GM18909 (cell line): ENCODE measurements at regions not wholly inside any gene's neighbourhood (a gene's known extent, or its start where the extent isn't known, plus 50 kb on each side); places are given as distances from the start of the nearest gene placed in this dataset.
"Not testable (repeated sequence)": the region's sequence is repeated elsewhere in the genome, so short reads cannot be mapped to it uniquely, and the experiment has no call there.

Experiments
- ATAC-seq: cut with Tn5 transposase; IDR thresholded peaks from one replicate; pipeline ENCODE4 v1.9.1; 2021; ENCODE audit warnings: mild to moderate bottlenecking; ENCODE audit not compliant: unreplicated experiment, poor library complexity

DNA sequence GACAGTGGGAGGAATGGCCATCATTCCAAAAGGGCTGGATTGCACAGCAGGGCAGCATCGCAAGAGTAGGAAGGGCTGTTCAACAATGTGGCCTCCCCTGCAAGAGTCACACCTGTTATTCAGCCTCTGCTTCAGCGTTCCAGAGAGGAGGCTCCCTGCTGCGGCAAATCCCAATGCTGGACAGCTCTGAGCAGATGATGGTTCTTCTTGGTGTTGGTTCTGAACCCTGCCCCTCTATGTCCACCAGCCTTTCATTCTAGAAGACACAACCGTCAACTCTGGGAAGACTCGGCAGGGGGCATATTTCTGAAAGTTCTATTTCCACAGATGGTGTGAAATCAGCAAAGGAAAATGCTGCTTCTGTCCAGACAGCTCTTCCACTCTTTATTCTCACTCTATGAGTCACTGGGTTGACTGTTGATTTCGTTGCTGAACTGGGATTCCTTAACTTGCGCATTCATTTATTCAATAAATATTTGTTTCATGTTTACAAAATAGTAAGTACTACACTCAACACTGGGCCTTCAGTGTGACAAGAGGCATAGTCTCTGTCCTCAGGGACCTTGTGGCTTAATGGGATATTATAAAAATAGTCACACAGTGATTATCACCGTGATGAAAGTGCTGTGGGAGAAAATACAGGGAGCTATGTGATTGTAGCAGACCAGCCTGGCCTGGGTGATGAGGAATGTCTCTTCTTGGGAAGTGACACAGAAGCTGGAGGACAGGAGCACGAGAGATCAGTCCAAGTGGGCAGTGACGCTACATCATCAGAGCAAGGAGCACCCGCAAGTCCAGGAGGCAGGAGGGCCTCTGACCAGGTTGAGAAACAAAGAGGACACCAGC, 260.3 kb downstream of the SIPA1L2 start:
- ATAC-seq = no peak

DNA sequence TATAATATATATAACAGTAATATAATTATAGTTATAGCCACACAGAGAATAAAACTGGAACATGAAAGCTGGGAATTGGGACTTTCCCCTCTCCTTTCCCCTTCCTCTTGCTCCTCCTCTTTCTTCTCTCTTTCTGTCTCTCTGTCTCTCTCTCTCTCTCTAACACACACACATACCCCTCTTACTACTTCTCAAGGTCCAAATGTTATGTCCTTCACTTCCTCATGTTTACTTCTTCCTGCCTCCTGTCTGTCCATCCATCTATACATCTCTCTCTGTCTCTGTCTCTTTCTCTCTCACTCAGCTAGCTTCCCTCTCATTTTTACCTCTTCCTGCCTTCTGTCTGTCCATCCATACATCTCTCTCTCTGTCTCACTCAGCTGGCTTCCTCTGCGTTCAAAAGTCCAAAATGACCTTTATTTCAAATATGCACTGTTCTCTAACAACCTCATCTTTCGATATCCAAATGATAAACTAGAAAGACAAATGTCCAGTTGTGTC, 261.1 kb downstream of the SIPA1L2 start:
- no peak for ATAC-seq

- ATAC-seq = no peak
These were observed 262.6 kb downstream of the SIPA1L2 start for GRCh38 chr1:232367293-232367692.

DNA sequence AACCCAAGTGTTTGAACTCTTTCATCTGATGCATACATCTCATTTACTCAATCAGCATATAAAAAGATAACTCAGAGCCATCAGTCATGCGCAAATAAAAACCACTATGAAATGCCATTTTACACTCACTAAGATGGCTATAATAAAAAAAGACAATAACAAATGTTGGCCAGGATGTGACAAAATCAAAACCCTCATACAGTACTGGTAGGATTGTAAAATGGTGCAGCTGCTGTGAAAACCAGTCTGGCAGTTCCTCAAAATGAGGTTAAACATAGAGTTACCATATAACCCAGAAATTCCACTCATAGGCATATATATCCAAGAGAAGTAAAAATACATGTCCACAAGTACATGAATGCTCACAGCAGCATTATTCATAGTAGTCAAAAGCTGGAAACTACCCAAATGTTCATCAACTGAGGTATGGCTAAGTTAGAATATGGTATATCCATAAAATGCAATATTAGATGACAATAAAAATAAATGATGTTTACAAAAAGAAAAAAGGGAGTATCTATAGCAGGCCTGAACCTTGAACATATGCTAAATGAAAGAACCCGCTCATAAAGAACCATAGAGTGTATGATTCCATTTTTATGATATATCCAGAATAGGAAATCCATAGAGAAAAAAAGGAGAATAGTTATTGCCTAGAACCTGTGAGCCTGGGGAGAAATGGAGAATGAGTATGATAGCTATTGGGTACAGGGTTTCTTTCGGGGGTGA, 265.1 kb downstream of the SIPA1L2 start:
- no peak for ATAC-seq

GRCh38 chr1:232363008-232363407, 266.9 kb downstream of the SIPA1L2 start:
- ATAC-seq = no peak

DNA sequence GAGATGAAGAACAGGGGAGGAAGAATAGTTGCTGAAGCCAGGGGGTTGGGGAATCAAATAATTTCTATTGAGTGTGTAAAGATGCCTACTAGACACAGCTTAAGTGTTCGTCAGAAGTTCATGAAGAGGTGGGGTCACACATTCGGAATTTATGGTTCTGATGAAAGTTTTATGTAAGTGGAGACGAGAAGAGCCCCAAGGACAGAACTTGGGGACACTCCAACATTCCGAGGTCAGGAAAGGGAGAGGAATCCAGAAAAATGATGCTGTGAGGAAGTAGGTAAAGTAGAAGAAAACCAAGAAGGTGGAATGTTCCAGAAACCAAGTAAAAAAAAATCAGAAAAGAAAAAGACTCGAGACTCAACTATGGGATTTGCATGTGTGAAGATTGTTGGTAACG, 272.5 kb downstream of the SIPA1L2 start:
- no peak for ATAC-seq

DNA sequence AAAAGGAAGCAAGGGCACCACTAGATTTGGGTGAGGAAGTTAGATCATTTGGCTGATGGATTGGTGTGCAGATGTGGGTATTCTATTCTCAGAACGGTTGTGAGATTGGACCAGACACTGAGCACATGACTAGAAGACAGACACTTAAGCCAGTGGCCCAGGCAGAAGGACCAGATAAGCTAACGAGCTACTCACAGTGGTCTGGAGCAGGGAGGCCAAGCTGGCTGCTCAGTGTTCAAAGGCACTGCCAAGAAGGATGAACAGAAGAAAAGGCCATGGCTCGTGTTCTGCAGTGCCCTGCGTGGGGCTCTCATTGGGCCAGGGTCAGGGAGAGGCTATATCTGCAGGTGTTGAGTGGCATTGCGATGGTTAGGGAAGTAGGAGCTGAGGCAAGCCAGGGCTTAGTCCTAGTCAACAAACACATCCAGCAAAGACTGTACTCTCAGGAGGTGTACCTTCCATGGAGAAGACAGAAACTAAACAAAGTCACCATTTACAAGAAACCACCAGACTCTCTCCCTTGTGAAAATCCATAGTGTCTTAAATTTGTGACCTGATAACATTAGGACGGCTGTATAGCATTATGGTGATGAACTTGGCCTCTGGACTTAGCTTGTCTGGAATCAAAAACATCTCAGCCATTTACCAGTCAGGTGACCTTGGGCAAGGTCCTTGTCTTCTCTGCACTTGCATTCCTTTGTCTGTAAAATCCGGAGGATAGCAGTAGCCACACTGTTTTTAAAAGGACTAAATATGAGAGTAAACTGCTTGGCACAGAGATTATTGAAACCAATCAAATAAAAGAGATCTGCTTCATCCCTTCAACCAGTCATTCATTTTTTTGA, 274.5 kb downstream of the SIPA1L2 start:
- ATAC-seq = no peak

DNA sequence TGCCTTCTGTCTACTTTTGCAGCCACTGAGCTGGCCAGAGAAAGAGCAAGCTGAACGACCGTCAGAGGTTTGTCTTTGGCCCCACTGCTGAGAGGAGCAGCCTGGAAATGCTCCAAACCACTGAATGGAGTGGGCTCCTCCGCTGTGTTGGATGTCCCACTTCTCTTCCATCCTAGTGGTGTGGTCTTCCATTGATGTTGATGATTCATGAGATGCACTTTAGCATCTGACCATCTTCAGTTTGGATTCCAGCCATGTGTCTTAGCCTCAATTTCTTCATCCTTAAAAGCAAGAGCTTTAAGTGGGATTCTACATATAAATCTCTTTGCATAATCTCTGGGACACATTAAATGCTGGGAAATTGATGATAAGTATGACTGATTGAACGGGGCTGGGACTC, 276.9 kb downstream of the SIPA1L2 start:
- no peak for ATAC-seq

GRCh38 chr1:232352366-232352765, 277.6 kb downstream of the SIPA1L2 start:
- no peak for ATAC-seq

DNA sequence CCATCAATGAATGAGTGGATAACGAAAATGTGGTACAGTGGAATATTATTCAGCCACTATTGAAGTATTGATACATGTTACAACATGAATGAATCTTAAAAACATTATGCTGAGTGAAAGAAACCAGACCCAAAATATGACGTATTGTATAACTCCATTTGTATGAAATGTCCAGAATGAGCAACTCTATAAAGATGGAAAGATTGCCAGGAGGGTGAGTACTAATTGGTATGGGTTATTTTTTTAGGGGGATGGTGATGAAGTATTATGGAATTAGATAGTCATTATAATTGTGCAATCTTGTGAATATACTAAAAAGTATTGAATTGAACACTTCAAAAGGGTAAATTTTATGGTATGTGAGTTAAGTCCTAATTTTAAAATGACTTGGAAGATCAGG, 278.6 kb downstream of the SIPA1L2 start:
- ATAC-seq = no peak

DNA sequence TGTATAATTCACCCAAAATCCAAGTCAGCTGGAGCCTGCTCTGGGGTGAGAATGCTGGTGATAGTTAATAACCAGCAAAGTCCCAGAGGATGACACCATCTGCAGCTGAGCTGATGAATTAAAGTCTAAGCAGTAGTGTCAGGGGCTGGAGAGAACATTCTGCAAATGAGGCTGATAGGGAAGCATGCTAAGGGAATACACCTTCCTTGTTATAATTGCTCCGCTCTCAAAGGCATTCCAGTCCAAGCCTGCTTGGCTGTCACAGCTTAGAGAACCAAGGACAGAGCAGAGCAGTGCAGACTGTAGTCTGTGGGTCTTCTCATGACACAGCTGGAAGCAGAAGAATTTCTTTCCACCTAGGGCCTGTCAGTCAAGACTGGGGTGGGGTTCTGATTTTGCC, 283.1 kb downstream of the SIPA1L2 start:
- ATAC-seq = no peak

- ATAC-seq = no peak
These were observed 285.0 kb downstream of the SIPA1L2 start for GRCh38 chr1:232344791-232345399.

DNA sequence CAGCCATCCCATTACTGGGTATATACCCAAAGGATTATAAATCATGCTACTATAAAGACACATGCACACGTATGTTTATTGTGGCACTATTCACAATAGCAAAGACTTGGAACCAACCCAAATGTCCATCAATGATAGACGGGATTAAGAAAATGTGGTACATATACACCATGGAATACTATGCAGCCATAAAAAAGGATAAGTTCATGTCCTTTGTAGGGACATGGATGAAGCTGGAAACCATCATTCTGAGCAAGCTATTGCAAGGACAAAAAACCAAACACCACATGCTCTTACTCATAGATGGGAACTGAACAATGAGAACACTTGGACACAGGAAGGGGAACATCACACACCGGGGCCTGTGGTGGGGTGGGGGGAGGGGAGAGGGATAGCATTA, 285.7 kb downstream of the SIPA1L2 start:
- ATAC-seq = not testable (repeated sequence)

DNA sequence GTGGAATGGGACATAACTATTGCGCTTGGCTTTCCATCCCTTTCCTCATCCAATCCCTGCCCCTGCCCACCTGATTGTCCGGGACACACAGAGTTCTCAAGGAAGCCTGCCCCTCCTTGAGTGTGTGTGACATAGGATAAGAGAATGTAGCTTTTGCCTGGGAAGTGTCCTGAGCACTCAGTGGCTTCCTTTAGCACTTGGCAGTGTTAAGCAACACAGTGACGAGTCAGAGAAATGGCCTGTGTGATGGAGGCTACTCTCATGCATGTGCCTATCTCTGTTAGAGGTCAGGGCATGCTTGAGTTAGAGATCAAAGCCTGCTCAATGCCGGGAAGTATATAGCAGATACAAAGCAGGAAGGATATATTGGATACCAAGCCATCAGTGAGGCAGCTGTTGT, 289.5 kb downstream of the SIPA1L2 start:
- ATAC-seq = no peak

- ATAC-seq = no peak
These were observed 290.9 kb downstream of the SIPA1L2 start for GRCh38 chr1:232339073-232339472.

GRCh38 chr1:232335741-232336293, 294.1 kb downstream of the SIPA1L2 start:
- no peak for ATAC-seq

DNA sequence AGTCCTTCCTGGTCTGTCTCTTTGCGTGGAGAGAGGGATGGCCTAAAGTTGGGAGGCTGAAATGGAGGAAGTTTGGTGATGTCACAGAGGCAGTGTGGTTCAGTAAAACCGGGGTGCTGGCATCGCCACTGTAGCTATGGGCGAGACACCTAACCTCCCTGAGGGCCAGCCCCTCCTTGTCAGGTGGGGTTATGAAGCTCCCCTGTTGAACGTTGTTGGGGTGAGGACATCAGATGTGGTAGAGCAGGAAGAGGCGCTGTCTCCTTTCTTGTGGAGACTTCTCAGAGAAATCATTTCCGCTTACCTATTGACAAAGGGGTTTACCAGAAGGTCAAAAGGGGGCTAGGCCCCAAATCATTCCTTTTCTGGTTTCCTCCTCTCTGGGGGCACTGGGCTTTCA, 294.7 kb downstream of the SIPA1L2 start:
- no peak for ATAC-seq

DNA sequence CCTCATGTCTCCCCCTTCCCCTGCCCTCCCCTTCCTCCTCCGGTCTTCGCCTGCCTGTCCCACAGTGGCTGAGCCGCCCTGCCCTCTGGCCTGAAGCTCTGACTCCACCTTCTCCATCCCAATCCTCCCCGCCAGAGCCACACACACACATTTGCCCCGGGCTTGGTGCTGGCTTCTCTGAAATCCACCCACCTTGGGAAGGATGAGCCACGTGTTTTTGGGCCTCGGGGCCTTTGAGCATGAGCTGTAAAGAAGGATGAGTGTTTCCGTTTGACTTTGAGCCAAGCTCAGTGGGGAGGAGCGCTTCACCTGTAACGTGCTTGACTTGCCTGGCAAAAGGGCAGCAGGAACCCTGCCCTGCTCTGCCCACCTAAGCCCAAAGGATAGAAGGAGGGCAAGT, 295.1 kb downstream of the SIPA1L2 start:
- no peak for ATAC-seq

GRCh38 chr1:232334246-232334645, 295.7 kb downstream of the SIPA1L2 start:
- no peak for ATAC-seq

GRCh38 chr1:232333419-232333767, 296.5 kb downstream of the SIPA1L2 start:
- ATAC-seq = no peak
